Calu3 (cell line): ENCODE measurements at regions not wholly inside any gene's neighbourhood (a gene's known extent, or its start where the extent isn't known, plus 50 kb on each side); places are given as distances from the start of the nearest gene placed in this dataset.

Experiments used
- BruUV-seq: library from RNA; stranded (reverse); fragments of 400-500 nt; replicated peaks from 2 replicates; lab custom pipeline; 2021; lab: Mats Ljungman, UMichigan
- CTCF ChIA-PET: fragments of 300-600 bp; sonication (Branson Sonifier 250); formaldehyde crosslinking; loops from one replicate; lab custom pipeline; 2022; ENCODE audit warnings: antibody characterized with exemption; lab: Charles Lee
- DNase-seq: peaks from one replicate; pipeline ENCODE4 v3.0.0; 2022
- H3K27ac Mint-ChIP-seq: one replicate; pipeline ENCODE4 v1.8.0; 2022; ENCODE audit warnings: mixed read lengths; ENCODE audit not compliant: unreplicated experiment
- H3K27me3 Mint-ChIP-seq: one replicate; pipeline ENCODE4 v1.8.0; 2022; ENCODE audit warnings: mixed read lengths; ENCODE audit not compliant: unreplicated experiment
- H3K36me3 Mint-ChIP-seq: one replicate; pipeline ENCODE4 v1.8.0; 2022; ENCODE audit warnings: mild to moderate bottlenecking, moderate library complexity, mixed read lengths; ENCODE audit not compliant: insufficient read depth, unreplicated experiment
- H3K4me1 Mint-ChIP-seq: one replicate; pipeline ENCODE4 v1.8.0; 2022; ENCODE audit warnings: mild to moderate bottlenecking, low read depth, mixed read lengths; ENCODE audit not compliant: unreplicated experiment
- H3K4me3 Mint-ChIP-seq: one replicate; pipeline ENCODE4 v1.8.0; 2022; ENCODE audit warnings: mild to moderate bottlenecking, low read depth, moderate library complexity, mixed read lengths; ENCODE audit not compliant: unreplicated experiment
- H3K9me3 Mint-ChIP-seq: one replicate; pipeline ENCODE4 v1.8.0; 2022; ENCODE audit warnings: low read depth, mixed read lengths; ENCODE audit not compliant: unreplicated experiment
- CTCF ChIP-seq: fragments of 200-600 bp; IDR thresholded peaks from one replicate; pipeline ENCODE4 v1.8.0; 2022; ENCODE audit warnings: antibody characterized with exemption; ENCODE audit not compliant: unreplicated experiment
- intact Hi-C: fragments of 100-400 bp; cut with micrococcal nuclease; formaldehyde crosslinking; loops from one replicate; pipeline ENCODE4 v1.10.0; 2022; ENCODE audit not compliant: unreplicated experiment

GRCh38 chr13:34720618-34721017 is 221.5 kb upstream of the NBEA start:
- CTCF ChIA-PET = no interaction called here
- H3K4me3 Mint-ChIP-seq = no peak overlapping the region
- no peaks in the 10 kb centered on the region for H3K27me3 Mint-ChIP-seq
- no peaks in the 10 kb centered on the region for H3K36me3 Mint-ChIP-seq
- H3K4me1 Mint-ChIP-seq = peaks cover 20% of the 10 kb centered on the region
- BruUV-seq = no TSS peak
- intact Hi-C loops = no loop called here
- TF ChIP-seq CTCF = no peak
- no peaks in the 10 kb centered on the region for H3K9me3 Mint-ChIP-seq
- DNase-seq = no peak
- no peak overlapping the region for H3K27ac Mint-ChIP-seq

GRCh38 chr13:34721631-34722595 is 220.2 kb upstream of the NBEA start:
- intact Hi-C loops = no loop called here
- no peak for TF ChIP-seq CTCF
- no peak overlapping the region for H3K4me3 Mint-ChIP-seq
- H3K27me3 Mint-ChIP-seq = no peaks in the 10 kb centered on the region
- no peak for DNase-seq
- H3K4me1 Mint-ChIP-seq = peaks cover 20% of the 10 kb centered on the region
- H3K9me3 Mint-ChIP-seq = no peaks in the 10 kb centered on the region
- BruUV-seq = no TSS peak
- no peak overlapping the region for H3K27ac Mint-ChIP-seq
- H3K36me3 Mint-ChIP-seq = no peaks in the 10 kb centered on the region
- CTCF ChIA-PET = interaction anchor here (1.0 kb wide), 1 partner anchor 35 kb away, joined by 3 read pairs; no protein-coding TSS in a partner anchor

- Mint-ChIP-seq H3K4me1 (peaks cover 20% of the 10 kb centered on the region), H3K27ac (peak overlapping the region; percentile 70), H3K4me3 (no peak overlapping the region), H3K27me3 (no peaks in the 10 kb centered on the region), H3K9me3 (no peaks in the 10 kb centered on the region), H3K36me3 (no peaks in the 10 kb centered on the region)
- no peak for DNase-seq
- no TSS peak for BruUV-seq
- intact Hi-C loops = no loop called here
- CTCF ChIA-PET = interaction anchor here (0.7 to 1.0 kb wide), 2 partner anchors 36 to 97 kb away, joined by 3 read pairs; no protein-coding TSS in a partner anchor
- no peak for TF ChIP-seq CTCF
Measured at GRCh38 chr13:34722922-34723321, 219.1 kb upstream of the NBEA start.

GRCh38 chr13:34730961-34731360 is 211.1 kb upstream of the NBEA start:
- CTCF ChIA-PET = no interaction called here
- Mint-ChIP-seq H3K27ac (no peak overlapping the region), H3K36me3 (no peaks in the 10 kb centered on the region), H3K27me3 (no peaks in the 10 kb centered on the region), H3K4me3 (no peak overlapping the region), H3K9me3 (no peaks in the 10 kb centered on the region), H3K4me1 (no peaks in the 10 kb centered on the region)
- intact Hi-C loops = no loop called here
- BruUV-seq = no TSS peak
- no peak for TF ChIP-seq CTCF
- no peak for DNase-seq
